Endodermal cell (in vitro differentiated cells): ENCODE measurements at regions not wholly inside any gene's neighbourhood (a gene's known extent, or its start where the extent isn't known, plus 50 kb on each side); places are given as distances from the start of the nearest gene placed in this dataset.

Experiments used
- DNase-seq: peaks from one replicate; pipeline ENCODE4 v3.0.0-alpha.2; 2017
- H3K27ac ChIP-seq: 2 replicates; pipeline ENCODE4 v1.5.1; 2013; ENCODE audit warnings: mild to moderate bottlenecking, low read depth, low read length, moderate library complexity
- H3K27me3 ChIP-seq: 2 replicates; pipeline ENCODE4 v1.6.1; 2013; ENCODE audit warnings: mild to moderate bottlenecking, low read length, moderate library complexity; ENCODE audit not compliant: insufficient read depth, control insufficient read depth, poor library complexity, severe bottlenecking
- H3K36me3 ChIP-seq: 2 replicates; pipeline ENCODE4 v1.7.0; 2013; ENCODE audit warnings: mild to moderate bottlenecking, low read length, moderate library complexity; ENCODE audit not compliant: control insufficient read depth, insufficient read depth
- H3K4me1 ChIP-seq: one replicate; pipeline ENCODE4 v1.7.0; 2013; ENCODE audit warnings: low read length; ENCODE audit not compliant: control insufficient read depth, insufficient read depth
- H3K4me3 ChIP-seq: 2 replicates; pipeline ENCODE4 v1.5.1; 2013; ENCODE audit warnings: mild to moderate bottlenecking, low read length, moderate library complexity
- H3K9ac ChIP-seq: 2 replicates; pipeline ENCODE4 v1.6.1; 2013; ENCODE audit warnings: mild to moderate bottlenecking, low read length, moderate library complexity; ENCODE audit not compliant: poor library complexity, severe bottlenecking; ENCODE audit errors: extremely low read depth
- H3K9me3 ChIP-seq: 2 replicates; pipeline ENCODE4 v1.6.1; 2013; ENCODE audit warnings: mild to moderate bottlenecking, low read length, moderate library complexity; ENCODE audit not compliant: control insufficient read depth
- H3K27ac Mint-ChIP-seq: 2 replicates; pipeline ENCODE4 v1.8.0; 2020; ENCODE audit warnings: mixed read lengths
- H3K27me3 Mint-ChIP-seq: 2 replicates; pipeline ENCODE4 v1.8.0; 2021; ENCODE audit warnings: mild to moderate bottlenecking, mixed read lengths; ENCODE audit not compliant: insufficient read depth
- H3K36me3 Mint-ChIP-seq: 2 replicates; pipeline ENCODE4 v1.8.0; 2020; ENCODE audit warnings: low read depth, mixed read lengths
- H3K4me1 Mint-ChIP-seq: 2 replicates; pipeline ENCODE4 v1.8.0; 2020; ENCODE audit warnings: mixed read lengths
- H3K4me3 Mint-ChIP-seq: 2 replicates; pipeline ENCODE4 v1.8.0; 2020; ENCODE audit warnings: mild to moderate bottlenecking, moderate library complexity, mixed read lengths
- H3K9me3 Mint-ChIP-seq: 2 replicates; pipeline ENCODE4 v1.8.0; 2020; ENCODE audit warnings: mild to moderate bottlenecking, mixed read lengths
- CTCF ChIP-seq: fragments of 200-600 bp; sonication (generic); conservative IDR thresholded peaks from 2 replicates; pipeline ENCODE4 v1.5.0; 2021; ENCODE audit warnings: antibody characterized with exemption, mild to moderate bottlenecking
- WGBS, 2 experiments: methylation state at CpG; one replicate each; pipeline versions ENCODE4 v1.1.5 to v1.1.7; 2013; ENCODE audit warnings: missing lambda C conversion rate in 2 of 2, mixed read lengths in 1 of 2; ENCODE audit not compliant: insufficient coverage in 1 of 2, insufficient read length in 1 of 2; 5-methylcytosine and 5-hydroxymethylcytosine counted together

DNA sequence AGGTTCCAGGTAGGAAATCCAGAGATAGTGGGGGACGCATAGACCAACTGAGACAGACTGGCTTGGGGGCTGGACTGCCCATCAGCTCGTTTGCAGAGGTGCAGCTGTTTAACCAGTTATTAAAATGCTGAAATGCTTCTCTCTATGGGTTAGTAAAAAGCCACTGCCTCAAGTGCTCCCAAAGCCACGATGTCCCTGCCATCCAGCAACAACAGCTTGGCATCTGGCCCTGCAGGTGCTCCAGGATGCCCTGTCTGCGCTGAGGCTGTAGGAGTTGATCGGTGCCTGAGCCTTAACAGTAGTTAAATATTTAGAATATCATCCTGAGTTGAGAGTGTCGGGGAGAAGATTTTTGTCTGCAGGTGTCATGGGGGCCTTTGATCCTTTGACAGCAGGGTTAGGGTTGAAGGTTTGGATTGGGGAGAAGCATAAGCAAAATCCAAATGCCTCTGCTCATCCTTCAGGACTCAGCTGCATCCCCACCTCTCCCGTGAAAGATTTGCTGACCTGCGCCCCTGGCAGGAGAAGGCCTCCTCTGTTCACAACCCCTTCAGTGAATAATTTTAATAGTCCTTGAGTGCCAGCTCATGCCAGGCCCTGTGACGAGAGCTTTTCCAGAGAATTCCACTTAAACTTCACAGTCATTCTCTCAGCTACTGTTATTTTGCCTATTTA, 127.3 kb upstream of the PWP1 start:
- Histone ChIP-seq H3K4me1 (no peaks in the 10 kb centered on the region), H3K4me3 (no peak overlapping the region), H3K27ac (no peak overlapping the region), H3K9ac (no peak overlapping the region), H3K9me3 (no peaks in the 10 kb centered on the region), H3K27me3 (no peaks in the 10 kb centered on the region), H3K36me3 (no peaks in the 10 kb centered on the region)
- TF ChIP-seq CTCF: no peak
- no peaks in the 10 kb centered on the region for H3K9me3 Mint-ChIP-seq
- DNase-seq: peak; percentile 35
- no peak overlapping the region for H3K4me3 Mint-ChIP-seq
- peaks cover 1% of the 10 kb centered on the region for H3K27me3 Mint-ChIP-seq
- H3K27ac Mint-ChIP-seq: no peak overlapping the region
- 89 to 96% methylated on average over 7 to 9 of the region's 9 CpGs for WGBS, 2 experiments
- no peaks in the 10 kb centered on the region for H3K36me3 Mint-ChIP-seq
- H3K4me1 Mint-ChIP-seq: no peaks in the 10 kb centered on the region

DNA sequence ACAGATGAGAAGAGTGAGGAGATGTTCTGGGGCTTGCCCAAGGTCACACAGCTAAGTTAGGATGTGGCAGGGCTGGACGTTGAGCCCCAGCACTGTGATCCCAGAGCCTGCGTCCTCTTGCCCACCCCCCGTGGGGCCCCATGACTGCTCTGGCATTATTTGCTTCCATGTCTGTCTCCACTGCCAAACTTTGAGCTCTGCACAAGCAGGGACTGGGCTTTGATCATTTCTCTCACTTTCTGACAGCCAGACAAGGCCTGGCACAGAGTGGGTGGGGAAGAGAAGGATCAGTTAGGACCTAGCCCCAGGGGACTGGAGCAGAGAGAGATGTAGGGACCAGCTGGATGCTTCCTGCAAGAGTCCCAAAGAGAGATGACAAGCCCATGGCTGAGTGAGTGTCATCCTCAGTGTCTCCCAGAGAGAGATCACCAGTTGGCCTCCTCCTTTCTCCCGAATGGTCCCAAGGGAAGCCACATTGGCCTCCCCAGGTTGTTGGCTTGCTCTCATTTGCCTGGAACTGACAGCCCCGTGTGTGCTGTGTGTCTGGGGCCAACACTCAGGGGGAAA, 126.7 kb upstream of the PWP1 start:
- H3K4me1 Mint-ChIP-seq: no peaks in the 10 kb centered on the region
- no peak overlapping the region for H3K27ac ChIP-seq
- no peaks in the 10 kb centered on the region for H3K27me3 Mint-ChIP-seq
- no peaks in the 10 kb centered on the region for H3K36me3 ChIP-seq
- no peaks in the 10 kb centered on the region for H3K9me3 ChIP-seq
- no peaks in the 10 kb centered on the region for H3K27me3 ChIP-seq
- H3K36me3 Mint-ChIP-seq: no peaks in the 10 kb centered on the region
- WGBS, 2 experiments: 80 to 81% methylated on average over 1 to 5 of the region's 5 CpGs
- H3K27ac Mint-ChIP-seq: no peak overlapping the region
- H3K9ac ChIP-seq: no peak overlapping the region
- no peak for TF ChIP-seq CTCF
- no peak overlapping the region for H3K4me3 ChIP-seq
- no peaks in the 10 kb centered on the region for H3K4me1 ChIP-seq
- peak; percentile 35 for DNase-seq
- H3K9me3 Mint-ChIP-seq: no peaks in the 10 kb centered on the region
- no peak overlapping the region for H3K4me3 Mint-ChIP-seq

DNA sequence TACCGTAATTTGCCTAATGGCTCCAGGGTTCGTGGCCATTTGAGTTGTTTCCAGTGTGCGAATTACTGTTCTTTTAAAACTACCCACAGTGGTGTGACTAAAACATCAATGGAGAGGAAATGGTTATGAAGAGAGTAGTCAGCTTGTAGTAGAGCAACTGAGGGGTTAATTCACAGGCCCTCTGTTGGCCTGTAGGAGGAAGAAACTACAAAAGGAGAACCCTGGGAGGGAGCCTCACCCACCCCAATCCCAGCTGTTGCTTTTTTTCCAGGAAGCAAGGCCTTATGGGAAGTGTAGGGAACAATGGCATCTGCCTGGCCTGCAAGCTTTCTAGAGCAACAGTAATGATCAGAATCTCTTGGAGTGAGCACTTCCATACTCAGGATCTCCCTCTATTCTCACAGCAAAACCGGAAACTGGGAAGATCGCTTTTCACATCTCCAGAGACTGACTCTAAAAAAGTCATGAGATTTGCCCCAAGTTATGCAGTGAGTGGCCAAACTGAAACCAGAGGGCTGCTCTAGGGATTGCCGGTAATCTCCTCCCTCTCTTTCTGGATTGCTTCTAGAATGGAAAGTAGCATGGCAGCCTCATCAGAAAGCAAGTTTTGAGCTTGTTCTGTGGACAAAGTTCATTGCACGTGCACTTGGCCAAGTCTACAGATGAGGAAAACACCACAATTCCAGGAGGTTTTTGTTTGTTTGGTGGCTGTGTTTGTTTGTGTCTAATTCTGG, 125.3 kb upstream of the PWP1 start:
- Histone ChIP-seq H3K4me1 (no peaks in the 10 kb centered on the region), H3K27me3 (no peaks in the 10 kb centered on the region), H3K4me3 (no peak overlapping the region), H3K9me3 (no peaks in the 10 kb centered on the region), H3K9ac (no peak overlapping the region), H3K27ac (no peak overlapping the region), H3K36me3 (no peaks in the 10 kb centered on the region)
- Mint-ChIP-seq H3K9me3 (no peaks in the 10 kb centered on the region), H3K36me3 (no peaks in the 10 kb centered on the region), H3K27me3 (no peaks in the 10 kb centered on the region), H3K4me1 (no peaks in the 10 kb centered on the region), H3K27ac (no peak overlapping the region), H3K4me3 (no peak overlapping the region)
- peak; percentile 83 for DNase-seq
- TF ChIP-seq CTCF: peak; percentile 67
- WGBS, 2 experiments: 92 to 97% methylated on average over 3 to 7 of the region's 7 CpGs
